Tibial nerve (tissue), 4 donors: ENCODE measurements at regions not wholly inside any gene's neighbourhood (a gene's known extent, or its start where the extent isn't known, plus 50 kb on each side); places are given as distances from the start of the nearest gene placed in this dataset.

Experiments used
- DNase-seq, 2 donors: peaks; one replicate each; pipeline ENCODE4 v3.0.0-alpha.2; 2019; ENCODE audit warnings: low spot score in 2 of 2
- H3K27ac ChIP-seq, 4 donors: fragments of 200-600 bp; sonication (generic) in 3 of 4; one replicate each; pipeline ENCODE4 v1.5.1; 2017 to 2019; ENCODE audit warnings: mild to moderate bottlenecking in 1 of 4
- H3K27me3 ChIP-seq, 2 donors: fragments of 200-600 bp; sonication (generic) in 1 of 2; one replicate each; pipeline versions ENCODE4 v1.5.1 to v1.6.0; 2017 to 2019
- H3K36me3 ChIP-seq, 3 donors: fragments of 200-600 bp; sonication (generic); one replicate each; pipeline ENCODE4 v1.5.1; 2018 to 2019
- H3K4me1 ChIP-seq, 4 donors: fragments of 200-600 bp; sonication (generic) in 3 of 4; one replicate each; pipeline ENCODE4 v1.5.1; 2017 to 2019
- H3K4me3 ChIP-seq, 4 donors: fragments of 200-600 bp; sonication (generic) in 3 of 4; one replicate each; pipeline ENCODE4 v1.5.1; 2017 to 2019; ENCODE audit warnings: mild to moderate bottlenecking in 1 of 4, moderate library complexity in 1 of 4
- H3K9me3 ChIP-seq, 4 donors: fragments of 200-600 bp; sonication (generic) in 3 of 4; one replicate each; pipeline ENCODE4 v1.5.1; 2017 to 2019
- EP300 ChIP-seq, 2 donors: sonication (generic); formaldehyde crosslinking; IDR thresholded peaks; one replicate each; pipeline ENCODE4 v1.6.1; 2017; ENCODE audit warnings: antibody characterized with exemption in 2 of 2, mild to moderate bottlenecking in 1 of 2
- POLR2A ChIP-seq, 2 donors: fragments of 450-650 bp; IDR thresholded peaks; one replicate each; pipeline ENCODE4 v1.6.1; 2017; ENCODE audit warnings: antibody characterized with exemption in 2 of 2, mild to moderate bottlenecking in 2 of 2, moderate library complexity in 2 of 2
- WGBS, 2 donors: methylation state at CpG; one replicate each; pipeline ENCODE4 v1.1.5; 2018; 5-methylcytosine and 5-hydroxymethylcytosine counted together
- TF ChIP-seq, protein P1 (sequence below), 5 experiments: fragments of 200-600 bp in 3 of 5; fragments of 450-650 bp in 2 of 5; sonication (generic) in 3 of 5; IDR thresholded peaks; one replicate each; pipeline ENCODE4 v1.5.1; 2016 to 2019; ENCODE audit warnings: antibody characterized with exemption in 5 of 5, mild to moderate bottlenecking in 3 of 5, moderate library complexity in 2 of 5

DNA sequence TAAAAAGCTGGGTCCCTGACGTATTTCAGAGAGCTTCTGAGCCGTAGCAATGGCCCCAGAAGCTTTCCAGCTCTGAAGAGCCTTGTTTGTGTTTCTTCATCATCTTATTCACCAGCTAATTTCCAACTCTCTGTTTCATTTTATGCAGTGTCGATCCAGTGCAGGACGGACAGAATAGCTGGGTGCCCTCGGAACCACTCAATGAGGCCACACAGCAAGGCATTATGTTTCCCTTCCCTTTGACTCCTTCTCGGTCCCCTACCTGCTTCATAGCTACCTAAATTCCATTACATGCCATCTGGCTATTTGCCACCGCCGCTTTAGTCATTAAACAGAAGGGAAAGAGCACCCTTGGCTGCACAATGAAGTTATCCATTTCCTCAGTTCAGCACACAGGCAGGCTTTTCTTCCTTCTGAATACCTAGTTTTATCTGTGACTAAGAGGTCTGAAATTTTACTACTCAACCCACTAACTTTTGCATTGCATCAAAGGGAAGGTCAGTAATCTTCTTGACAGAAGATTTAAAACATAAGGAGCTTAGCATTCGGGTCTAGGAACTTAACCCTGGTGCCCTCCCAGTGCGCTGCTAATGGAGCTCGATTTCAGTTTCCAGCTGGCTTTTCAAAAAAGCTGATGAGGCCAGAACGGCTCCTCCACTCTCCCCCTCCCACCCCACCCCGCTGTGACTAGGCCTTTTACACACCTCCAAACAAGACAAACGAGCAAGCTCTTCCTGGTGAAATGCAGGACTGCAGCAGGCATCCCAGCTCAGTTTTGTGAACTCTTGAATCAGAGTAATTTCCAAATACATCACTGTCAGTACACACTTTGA, 176.8 kb downstream of the GXYLT1 start:
- no peak for TF ChIP-seq EP300 (IDR thresholded peaks at IDR 0.05)

GRCh38 chr12:41966916-41967315, 177.8 kb downstream of the GXYLT1 start:
- Histone ChIP-seq H3K27ac (no peak overlapping the region), H3K4me3 (no peak overlapping the region), H3K4me1 (no peaks in the 10 kb centered on the region), H3K27me3 (no peaks in the 10 kb centered on the region), H3K9me3 (no peaks in the 10 kb centered on the region), H3K36me3 (no peaks in the 10 kb centered on the region)
- 97% methylated on average over 2 of the region's 2 CpGs for WGBS, 2 donors
- DNase-seq = no peak
- no peak for TF ChIP-seq POLR2A (IDR thresholded peaks at IDR 0.05)
- TF ChIP-seq, protein P1, sequence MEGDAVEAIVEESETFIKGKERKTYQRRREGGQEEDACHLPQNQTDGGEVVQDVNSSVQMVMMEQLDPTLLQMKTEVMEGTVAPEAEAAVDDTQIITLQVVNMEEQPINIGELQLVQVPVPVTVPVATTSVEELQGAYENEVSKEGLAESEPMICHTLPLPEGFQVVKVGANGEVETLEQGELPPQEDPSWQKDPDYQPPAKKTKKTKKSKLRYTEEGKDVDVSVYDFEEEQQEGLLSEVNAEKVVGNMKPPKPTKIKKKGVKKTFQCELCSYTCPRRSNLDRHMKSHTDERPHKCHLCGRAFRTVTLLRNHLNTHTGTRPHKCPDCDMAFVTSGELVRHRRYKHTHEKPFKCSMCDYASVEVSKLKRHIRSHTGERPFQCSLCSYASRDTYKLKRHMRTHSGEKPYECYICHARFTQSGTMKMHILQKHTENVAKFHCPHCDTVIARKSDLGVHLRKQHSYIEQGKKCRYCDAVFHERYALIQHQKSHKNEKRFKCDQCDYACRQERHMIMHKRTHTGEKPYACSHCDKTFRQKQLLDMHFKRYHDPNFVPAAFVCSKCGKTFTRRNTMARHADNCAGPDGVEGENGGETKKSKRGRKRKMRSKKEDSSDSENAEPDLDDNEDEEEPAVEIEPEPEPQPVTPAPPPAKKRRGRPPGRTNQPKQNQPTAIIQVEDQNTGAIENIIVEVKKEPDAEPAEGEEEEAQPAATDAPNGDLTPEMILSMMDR (IDR thresholded peaks at IDR 0.05) = no peak
- TF ChIP-seq EP300 (IDR thresholded peaks at IDR 0.05) = no peak

More for the DNA sequence above, 176.8 kb downstream of the GXYLT1 start:
- Histone ChIP-seq H3K4me3 (no peak overlapping the region), H3K27me3 (no peaks in the 10 kb centered on the region), H3K36me3 (no peaks in the 10 kb centered on the region), H3K27ac (no peak overlapping the region), H3K4me1 (no peaks in the 10 kb centered on the region), H3K9me3 (no peaks in the 10 kb centered on the region)
- no peak for DNase-seq
- 40 to 44% methylated on average over 14 of the region's 14 CpGs for WGBS, 2 donors

DNA sequence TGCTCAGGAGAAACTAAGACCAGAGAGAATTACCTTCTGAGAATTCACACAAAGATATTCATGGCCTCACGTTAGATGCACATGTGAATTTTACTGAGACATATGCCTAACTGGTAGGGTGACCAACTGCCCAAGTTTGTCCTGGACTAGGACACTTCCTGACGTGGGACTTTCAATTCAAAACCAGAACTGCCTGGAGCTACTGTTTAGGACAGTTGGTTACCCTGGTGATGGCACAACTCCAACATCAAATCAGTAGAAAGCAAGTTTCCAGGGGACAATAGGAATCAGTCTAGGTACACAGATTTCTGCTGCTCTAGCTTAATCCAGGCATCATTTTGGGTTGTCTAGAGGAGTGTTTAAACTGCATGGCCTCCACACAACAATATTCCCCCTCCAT, 178.7 kb downstream of the GXYLT1 start:
- TF ChIP-seq EP300 (IDR thresholded peaks at IDR 0.05) (no peak), POLR2A (IDR thresholded peaks at IDR 0.05) (no peak)
- TF ChIP-seq, protein P1 (IDR thresholded peaks at IDR 0.05) = no peak
- Histone ChIP-seq H3K9me3 (no peaks in the 10 kb centered on the region), H3K27me3 (no peaks in the 10 kb centered on the region), H3K36me3 (no peaks in the 10 kb centered on the region), H3K4me3 (no peak overlapping the region), H3K4me1 (no peaks in the 10 kb centered on the region), H3K27ac (no peak overlapping the region)
- WGBS, 2 donors = 66 to 83% methylated on average over 2 of the region's 2 CpGs
- no peak for DNase-seq

GRCh38 chr12:41963398-41963797, 181.3 kb downstream of the GXYLT1 start:
- no peaks in the 10 kb centered on the region for H3K27me3 ChIP-seq
- H3K27ac ChIP-seq = no peak overlapping the region
- H3K4me1 ChIP-seq = no peaks in the 10 kb centered on the region
- TF ChIP-seq, protein P1 (IDR thresholded peaks at IDR 0.05) = no peak
- TF ChIP-seq EP300 (IDR thresholded peaks at IDR 0.05) = no peak
- no peak for TF ChIP-seq POLR2A (IDR thresholded peaks at IDR 0.05)
- no peak overlapping the region for H3K4me3 ChIP-seq
- no peak for DNase-seq
- H3K36me3 ChIP-seq = no peaks in the 10 kb centered on the region
- H3K9me3 ChIP-seq = no peaks in the 10 kb centered on the region
- WGBS, 2 donors = 81 to 87% methylated on average over 2 of the region's 2 CpGs

- Histone ChIP-seq H3K27me3 (no peaks in the 10 kb centered on the region), H3K36me3 (no peaks in the 10 kb centered on the region), H3K4me3 (no peak overlapping the region), H3K27ac (no peak overlapping the region), H3K4me1 (peaks cover 0 to 3% (median 0%) of the 10 kb centered on the region in 4 donors), H3K9me3 (no peaks in the 10 kb centered on the region)
- 80 to 81% methylated on average over 5 of the region's 5 CpGs for WGBS, 2 donors
- TF ChIP-seq POLR2A (IDR thresholded peaks at IDR 0.05) = no peak
- no peak for TF ChIP-seq EP300 (IDR thresholded peaks at IDR 0.05)
- TF ChIP-seq, protein P1 (IDR thresholded peaks at IDR 0.05) = no peak
- no peak for DNase-seq
Observed at GRCh38 chr12:41962171-41962572, 182.5 kb downstream of the GXYLT1 start.
